ENCODE measurements at regions not wholly inside any gene's neighbourhood (a gene's known extent, or its start where the extent isn't known, plus 50 kb on each side); places are given as distances from the start of the nearest gene placed in this dataset.

- Histone ChIP-seq H3K4me1 (ENCODE audit: insufficient read depth, low read length, poor library complexity, severe bottlenecking) (no peaks in the 10 kb centered on the region), H3F3A (ENCODE audit: low read depth) (no peaks in the 10 kb centered on the region), H4K20me1 (ENCODE audit: insufficient read depth, low read length, poor library complexity, severe bottlenecking) (no peaks in the 10 kb centered on the region), H2AFZ (ENCODE audit: low read length) (no peak overlapping the region), H3K9me2 (replicated peaks; ENCODE audit: low read depth, low read length) (no peaks in the 10 kb centered on the region), H3K9ac (ENCODE audit: low read depth, low read length, poor library complexity, severe bottlenecking) (no peak overlapping the region), H3K27me3 (ENCODE audit: insufficient read depth, low read length, poor library complexity, severe bottlenecking) (no peaks in the 10 kb centered on the region), H3K9me3 (ENCODE audit: insufficient read depth, low read depth, low read length) (peaks cover 8% of the 10 kb centered on the region; the same call in 1 of the 2 replicates), H3K4me2 (ENCODE audit: low read depth, low read length, poor library complexity, severe bottlenecking) (no peak overlapping the region), H3K36me3 (ENCODE audit: insufficient read depth, low read length) (no peaks in the 10 kb centered on the region), H3K4me3 (ENCODE audit: low read length, poor library complexity, severe bottlenecking) (no peak overlapping the region), H3K79me2 (ENCODE audit: insufficient read depth, low read length) (no peaks in the 10 kb centered on the region)
- no peak for TF ChIP-seq EZH2phosphoT487 (IDR thresholded peaks at IDR 0.05; ENCODE audit: borderline replicate concordance)
- TF ChIP-seq, protein P1, sequence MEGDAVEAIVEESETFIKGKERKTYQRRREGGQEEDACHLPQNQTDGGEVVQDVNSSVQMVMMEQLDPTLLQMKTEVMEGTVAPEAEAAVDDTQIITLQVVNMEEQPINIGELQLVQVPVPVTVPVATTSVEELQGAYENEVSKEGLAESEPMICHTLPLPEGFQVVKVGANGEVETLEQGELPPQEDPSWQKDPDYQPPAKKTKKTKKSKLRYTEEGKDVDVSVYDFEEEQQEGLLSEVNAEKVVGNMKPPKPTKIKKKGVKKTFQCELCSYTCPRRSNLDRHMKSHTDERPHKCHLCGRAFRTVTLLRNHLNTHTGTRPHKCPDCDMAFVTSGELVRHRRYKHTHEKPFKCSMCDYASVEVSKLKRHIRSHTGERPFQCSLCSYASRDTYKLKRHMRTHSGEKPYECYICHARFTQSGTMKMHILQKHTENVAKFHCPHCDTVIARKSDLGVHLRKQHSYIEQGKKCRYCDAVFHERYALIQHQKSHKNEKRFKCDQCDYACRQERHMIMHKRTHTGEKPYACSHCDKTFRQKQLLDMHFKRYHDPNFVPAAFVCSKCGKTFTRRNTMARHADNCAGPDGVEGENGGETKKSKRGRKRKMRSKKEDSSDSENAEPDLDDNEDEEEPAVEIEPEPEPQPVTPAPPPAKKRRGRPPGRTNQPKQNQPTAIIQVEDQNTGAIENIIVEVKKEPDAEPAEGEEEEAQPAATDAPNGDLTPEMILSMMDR (conservative IDR thresholded peaks at IDR 0.05; ENCODE audit: low read length): no peak
Measured at GRCh38 chr15:85973584-85974347, 105.9 kb upstream of the AGBL1 start.

GRCh38 chr15:85974348-85974705 is 105.3 kb upstream of the AGBL1 start:
- no peaks in the 10 kb centered on the region for H3K79me2 ChIP-seq (ENCODE audit: insufficient read depth, low read length)
- H3K4me2 ChIP-seq (ENCODE audit: low read depth, low read length, poor library complexity, severe bottlenecking): no peak overlapping the region
- no peaks in the 10 kb centered on the region for H3K4me1 ChIP-seq (ENCODE audit: insufficient read depth, low read length, poor library complexity, severe bottlenecking)
- no peak overlapping the region for H3K9ac ChIP-seq (ENCODE audit: low read depth, low read length, poor library complexity, severe bottlenecking)
- H3F3A ChIP-seq (ENCODE audit: low read depth): no peaks in the 10 kb centered on the region
- no peak overlapping the region for H2AFZ ChIP-seq (ENCODE audit: low read length)
- no peak overlapping the region for H3K4me3 ChIP-seq (ENCODE audit: low read length, poor library complexity, severe bottlenecking)
- peaks cover 10% of the 10 kb centered on the region; the same call in 1 of the 2 replicates for H3K9me3 ChIP-seq (ENCODE audit: insufficient read depth, low read depth, low read length)
- H3K36me3 ChIP-seq (ENCODE audit: insufficient read depth, low read length): no peaks in the 10 kb centered on the region
- no peaks in the 10 kb centered on the region for H4K20me1 ChIP-seq (ENCODE audit: insufficient read depth, low read length, poor library complexity, severe bottlenecking)
- no peaks in the 10 kb centered on the region for H3K9me2 ChIP-seq (replicated peaks; ENCODE audit: low read depth, low read length)
- no peaks in the 10 kb centered on the region for H3K27me3 ChIP-seq (ENCODE audit: insufficient read depth, low read length, poor library complexity, severe bottlenecking)
- TF ChIP-seq, protein P1 (conservative IDR thresholded peaks at IDR 0.05; ENCODE audit: low read length): no peak
- TF ChIP-seq EZH2phosphoT487 (IDR thresholded peaks at IDR 0.05; ENCODE audit: borderline replicate concordance): no peak

- Histone ChIP-seq H2AFZ (ENCODE audit: low read length) (no peak overlapping the region), H3K79me2 (ENCODE audit: insufficient read depth, low read length) (no peaks in the 10 kb centered on the region), H3K4me2 (ENCODE audit: low read depth, low read length, poor library complexity, severe bottlenecking) (no peak overlapping the region), H3K4me3 (ENCODE audit: low read length, poor library complexity, severe bottlenecking) (no peak overlapping the region), H4K20me1 (ENCODE audit: insufficient read depth, low read length, poor library complexity, severe bottlenecking) (no peaks in the 10 kb centered on the region), H3K4me1 (ENCODE audit: insufficient read depth, low read length, poor library complexity, severe bottlenecking) (no peaks in the 10 kb centered on the region), H3K36me3 (ENCODE audit: insufficient read depth, low read length) (no peaks in the 10 kb centered on the region), H3K9me3 (ENCODE audit: insufficient read depth, low read depth, low read length) (peaks cover 10% of the 10 kb centered on the region; the same call in 1 of the 2 replicates), H3K9ac (ENCODE audit: low read depth, low read length, poor library complexity, severe bottlenecking) (no peak overlapping the region), H3K27me3 (ENCODE audit: insufficient read depth, low read length, poor library complexity, severe bottlenecking) (no peaks in the 10 kb centered on the region), H3F3A (ENCODE audit: low read depth) (no peaks in the 10 kb centered on the region), H3K9me2 (replicated peaks; ENCODE audit: low read depth, low read length) (no peaks in the 10 kb centered on the region)
- no peak for TF ChIP-seq EZH2phosphoT487 (IDR thresholded peaks at IDR 0.05; ENCODE audit: borderline replicate concordance)
- TF ChIP-seq, protein P1 (conservative IDR thresholded peaks at IDR 0.05; ENCODE audit: low read length): no peak
Measured at GRCh38 chr15:85974742-85975141, 104.9 kb upstream of the AGBL1 start.

All from Loucy (cell line).